ENCODE measurements at regions not wholly inside any gene's neighbourhood (a gene's known extent, or its start where the extent isn't known, plus 50 kb on each side); places are given as distances from the start of the nearest gene placed in this dataset.

DNA sequence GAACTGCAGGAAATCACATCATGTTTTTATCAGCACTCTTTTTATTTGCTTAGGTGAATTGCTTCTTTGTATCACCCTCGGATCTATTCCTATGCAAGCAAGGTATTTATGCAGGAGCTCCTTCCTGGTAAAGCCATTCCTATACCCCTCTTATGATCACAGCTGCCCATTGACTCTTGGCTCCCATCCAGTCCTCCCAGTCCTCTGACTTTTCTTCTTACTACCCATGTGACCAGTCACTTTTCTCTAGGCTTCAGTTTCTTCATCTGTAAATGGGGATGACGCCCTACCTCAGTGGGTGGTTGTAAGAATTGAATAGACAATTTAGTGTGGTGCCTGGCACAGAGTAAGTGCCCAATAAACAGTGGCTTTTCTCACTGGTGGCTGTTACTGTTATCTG is 144.9 kb downstream of the FHIP1A start:
- no peak for DNase-seq (ENCODE audit: low read depth, low spot score)
- no peak overlapping the region for H3K4me3 ChIP-seq (ENCODE audit: low read length)

DNA sequence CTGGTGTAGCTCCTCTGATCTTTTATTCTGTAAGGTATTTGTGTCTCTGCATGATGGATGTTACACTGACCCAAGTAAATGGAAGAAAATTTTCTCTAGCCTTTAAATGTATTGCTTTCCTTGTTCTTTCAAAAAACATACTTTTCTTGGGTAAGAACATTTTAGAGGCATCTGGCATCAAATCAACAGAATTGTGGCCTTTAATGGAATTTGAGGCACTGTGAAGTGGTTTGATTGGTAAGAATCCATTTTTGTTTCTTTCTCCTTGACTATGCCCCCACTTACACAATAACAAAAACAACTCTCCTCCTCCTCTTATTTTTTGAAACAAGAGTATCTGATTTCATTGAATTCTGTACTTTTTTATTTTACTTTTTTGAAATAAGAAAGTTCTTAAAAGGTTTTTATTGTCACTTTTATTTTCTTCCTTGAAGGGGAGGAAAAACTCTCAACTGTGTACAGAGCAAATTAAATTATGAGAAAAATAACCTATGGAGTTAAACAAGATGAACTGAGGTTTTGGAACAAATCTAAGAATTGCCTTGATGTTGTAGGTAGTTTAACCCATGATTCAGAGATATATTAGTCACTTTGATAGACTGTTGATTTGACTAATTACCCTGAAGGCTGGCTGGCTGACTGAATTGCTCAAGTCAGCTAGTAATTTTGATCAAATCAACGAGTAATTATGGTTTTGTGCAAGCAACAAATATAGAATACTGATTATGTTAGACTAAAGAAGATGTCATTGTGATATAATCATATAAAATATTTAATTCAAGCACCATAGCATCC is 146.4 kb downstream of the FHIP1A start:
- no peak overlapping the region for H3K4me3 ChIP-seq (ENCODE audit: low read length)
- no peak for DNase-seq (ENCODE audit: low read depth, low spot score)

DNA sequence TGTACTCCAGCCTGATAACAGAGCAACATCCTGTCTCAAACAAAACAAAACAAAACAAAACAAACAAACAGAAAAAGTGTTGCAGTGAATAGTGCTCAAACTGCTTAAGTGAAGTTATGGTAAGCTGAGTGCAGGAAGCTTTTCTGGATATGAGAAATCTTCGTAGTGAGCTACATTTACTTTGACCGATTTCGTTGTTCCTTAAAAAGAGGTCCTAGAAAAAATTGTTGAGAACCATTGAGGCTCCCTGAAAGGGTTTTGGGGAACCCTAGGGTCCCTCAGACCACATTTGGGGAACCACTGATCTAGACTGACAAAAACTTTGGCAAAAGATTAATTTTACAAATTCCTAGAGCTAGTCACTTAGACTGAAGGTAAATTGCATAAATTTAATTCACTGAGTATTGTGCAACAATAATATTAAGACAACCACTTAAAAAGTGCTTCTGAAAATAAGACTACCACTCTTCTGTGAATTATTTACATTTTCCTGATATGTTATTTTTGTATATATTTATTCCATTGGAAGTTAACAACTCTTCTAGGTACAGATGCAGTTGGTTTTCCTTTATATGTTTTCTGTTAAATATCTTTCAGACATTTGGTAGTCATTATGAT is 149.6 kb downstream of the FHIP1A start:
- H3K4me3 ChIP-seq (ENCODE audit: low read length) = no peak overlapping the region
- DNase-seq (ENCODE audit: low read depth, low spot score) = no peak

DNA sequence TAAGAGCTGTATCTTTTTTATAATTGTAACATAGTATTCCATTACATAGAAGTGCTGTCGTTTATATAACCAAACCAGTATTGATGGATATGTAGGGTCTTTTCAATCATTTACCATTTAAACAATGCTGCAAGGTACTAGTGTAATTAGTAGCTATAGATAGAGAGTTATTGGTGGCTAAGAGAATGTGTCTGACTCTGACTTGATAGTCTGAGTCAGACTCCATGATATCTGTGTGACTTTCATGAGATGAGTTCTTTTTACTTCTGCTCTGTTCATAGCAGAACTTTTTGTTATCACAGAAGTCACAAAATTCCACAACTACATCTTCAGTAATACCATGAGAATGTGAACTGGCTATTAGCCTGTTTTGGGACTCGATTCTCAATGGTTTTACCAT is 150.6 kb downstream of the FHIP1A start:
- DNase-seq (ENCODE audit: low read depth, low spot score) = no peak

DNA sequence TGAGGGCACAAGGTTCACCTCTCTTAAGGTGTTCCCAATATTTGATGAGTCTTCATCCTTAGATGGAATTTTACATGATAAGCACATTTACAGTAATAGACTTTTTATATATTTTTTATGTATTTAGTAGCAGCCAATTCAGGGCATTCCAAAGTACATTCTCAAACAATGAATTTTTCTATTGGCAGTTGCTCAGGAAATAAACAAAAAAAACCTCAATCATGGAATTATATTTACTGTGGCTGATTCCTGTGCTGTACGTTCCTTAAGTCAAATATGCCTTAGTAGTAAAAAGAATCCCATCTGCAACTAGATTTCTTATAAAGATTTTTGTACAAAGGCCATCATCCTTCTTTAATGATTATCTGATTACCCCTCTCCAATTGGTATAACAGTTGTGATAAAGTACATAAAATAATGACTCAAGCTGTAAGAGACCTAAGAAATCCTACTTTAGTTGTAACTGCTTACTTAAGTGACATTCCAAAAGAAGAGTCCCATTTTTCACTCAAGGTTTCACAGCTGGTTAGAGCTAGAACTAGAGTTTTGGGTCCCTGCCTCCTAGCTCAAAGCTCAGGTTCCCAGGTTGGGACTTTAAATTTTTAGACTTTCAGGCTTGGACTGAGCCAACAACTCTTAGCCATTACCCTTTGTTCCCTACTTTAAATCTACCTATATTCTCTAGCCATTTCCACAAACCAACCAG is 152.7 kb downstream of the FHIP1A start:
- no peak for DNase-seq (ENCODE audit: low read depth, low spot score)
- no peak overlapping the region for H3K4me3 ChIP-seq (ENCODE audit: low read length)

More for the DNA sequence above, 150.6 kb downstream of the FHIP1A start:
- no peak overlapping the region for H3K4me3 ChIP-seq (ENCODE audit: low read length)

DNA sequence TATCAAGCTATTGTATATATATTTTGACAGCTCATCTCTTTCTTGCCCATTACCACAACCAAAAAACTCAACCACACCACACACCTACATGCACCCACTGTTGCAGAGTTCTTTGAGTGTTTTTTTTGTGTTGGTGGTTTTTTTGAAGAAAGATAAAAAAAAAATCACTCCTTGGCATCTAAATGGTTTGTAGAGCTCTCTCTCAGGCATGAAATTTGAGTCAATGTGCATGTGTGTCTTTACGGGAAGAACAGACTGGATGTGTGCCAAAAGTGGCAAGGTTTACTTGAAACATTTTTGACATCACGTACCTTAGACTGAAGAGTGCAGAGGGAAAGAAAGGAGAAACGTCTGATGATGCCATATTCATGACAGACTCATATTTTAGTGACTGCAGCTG is 154.2 kb downstream of the FHIP1A start:
- peak; percentile 93 for DNase-seq (ENCODE audit: low read depth, low spot score)
- H3K4me3 ChIP-seq (ENCODE audit: low read length) = no peak overlapping the region

DNA sequence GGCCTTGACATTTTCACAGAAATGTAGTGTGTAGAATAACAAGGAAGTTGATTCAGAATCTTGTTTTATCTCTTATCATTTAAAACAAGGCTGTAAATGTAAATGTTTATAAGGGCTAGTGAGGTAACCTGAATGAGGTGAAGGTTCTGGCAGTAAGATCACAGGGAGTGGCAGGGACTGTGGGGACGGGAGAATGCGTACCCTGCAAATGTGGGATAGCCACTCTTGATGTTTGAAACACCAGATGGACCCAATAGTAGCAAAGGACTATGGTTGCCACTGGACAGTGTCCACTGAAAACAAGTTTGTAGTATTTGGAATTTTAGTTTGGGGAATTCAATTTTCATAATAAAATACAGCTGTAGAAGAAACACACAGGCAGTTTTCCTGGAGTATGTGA is 155.3 kb downstream of the FHIP1A start:
- no peak for DNase-seq (ENCODE audit: low read depth, low spot score)
- H3K4me3 ChIP-seq (ENCODE audit: low read length) = no peak overlapping the region

DNA sequence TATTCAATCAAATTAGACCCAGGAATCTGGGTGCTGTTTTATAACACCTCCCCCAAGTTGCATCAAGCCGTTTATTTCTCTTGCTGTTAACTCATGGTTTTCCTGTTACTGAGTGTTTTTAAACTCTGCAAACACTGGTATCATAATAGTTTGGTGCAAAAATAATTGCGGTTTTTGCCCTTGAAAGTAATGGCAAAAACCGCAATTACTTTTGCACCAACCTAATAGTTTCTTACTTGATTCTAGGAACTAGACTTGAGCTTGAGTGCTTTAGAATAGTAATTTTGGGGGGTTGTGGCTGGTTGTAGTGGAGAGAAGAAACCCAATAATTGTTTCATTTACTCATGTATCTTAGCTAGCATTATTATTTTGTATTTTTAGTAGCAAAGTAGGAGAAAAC is 156.6 kb downstream of the FHIP1A start:
- DNase-seq (ENCODE audit: low read depth, low spot score) = no peak
- no peak overlapping the region for H3K4me3 ChIP-seq (ENCODE audit: low read length)

DNA sequence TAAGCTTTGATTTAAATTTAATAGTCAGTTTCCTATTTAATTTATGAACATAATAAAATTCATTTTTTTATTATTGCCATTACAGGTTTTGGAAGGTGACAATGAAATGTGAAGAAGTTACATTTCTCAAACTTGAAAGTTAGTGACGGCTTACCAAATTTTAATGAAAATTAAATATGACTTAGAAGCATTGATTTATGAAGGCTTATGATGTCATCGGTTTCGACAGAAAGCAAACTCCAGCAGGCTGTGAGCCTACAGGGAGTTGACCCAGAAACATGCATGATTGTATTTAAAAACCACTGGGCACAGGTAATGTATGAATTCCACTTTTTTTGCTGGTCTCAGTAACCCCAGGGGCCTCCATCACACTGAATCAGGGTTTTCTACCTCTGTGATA is 157.1 kb downstream of the FHIP1A start:
- H3K4me3 ChIP-seq (ENCODE audit: low read length) = no peak overlapping the region
- DNase-seq (ENCODE audit: low read depth, low spot score) = no peak

DNA sequence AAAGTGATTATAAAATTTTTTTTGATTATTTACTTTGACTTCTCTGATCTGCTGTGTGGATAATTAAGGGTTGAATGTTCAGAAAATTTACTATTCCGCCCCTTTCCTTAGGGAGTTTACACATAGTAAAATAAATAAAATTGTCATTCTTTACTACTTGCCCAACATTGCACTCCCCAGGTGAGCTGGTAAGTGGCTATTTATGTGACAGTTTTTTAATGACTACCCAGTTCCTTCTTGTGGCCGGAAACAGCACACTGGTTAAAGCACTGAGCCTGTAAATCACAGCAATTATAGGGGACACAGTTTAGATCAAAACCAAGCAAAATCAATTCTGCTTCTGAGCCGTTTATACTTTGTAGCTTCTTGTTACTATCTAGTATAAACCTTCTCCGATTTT is 158.1 kb downstream of the FHIP1A start:
- no peak overlapping the region for H3K4me3 ChIP-seq (ENCODE audit: low read length)
- DNase-seq (ENCODE audit: low read depth, low spot score) = no peak

DNA sequence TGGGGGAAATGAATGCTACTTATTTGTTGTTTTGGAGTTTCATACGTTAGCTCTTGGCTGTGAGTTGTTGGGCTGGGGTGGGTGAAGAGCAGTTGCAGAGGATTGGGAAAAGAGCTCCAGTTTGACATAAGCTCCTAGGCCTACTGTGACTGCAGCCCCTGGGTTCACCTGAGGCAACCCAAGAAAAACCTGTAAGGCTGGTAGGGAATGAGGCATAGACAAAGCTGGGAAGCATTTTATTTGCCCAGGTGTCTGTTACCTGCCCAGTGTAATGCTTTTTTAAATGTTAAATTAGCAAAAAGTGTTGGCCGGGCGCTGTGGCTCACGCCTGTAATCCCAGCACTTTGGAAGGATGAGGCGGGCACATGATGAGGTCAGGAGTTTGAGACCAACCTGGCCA is 160.0 kb downstream of the FHIP1A start:
- no peak for DNase-seq (ENCODE audit: low read depth, low spot score)
- H3K4me3 ChIP-seq (ENCODE audit: low read length) = no peak overlapping the region

DNA sequence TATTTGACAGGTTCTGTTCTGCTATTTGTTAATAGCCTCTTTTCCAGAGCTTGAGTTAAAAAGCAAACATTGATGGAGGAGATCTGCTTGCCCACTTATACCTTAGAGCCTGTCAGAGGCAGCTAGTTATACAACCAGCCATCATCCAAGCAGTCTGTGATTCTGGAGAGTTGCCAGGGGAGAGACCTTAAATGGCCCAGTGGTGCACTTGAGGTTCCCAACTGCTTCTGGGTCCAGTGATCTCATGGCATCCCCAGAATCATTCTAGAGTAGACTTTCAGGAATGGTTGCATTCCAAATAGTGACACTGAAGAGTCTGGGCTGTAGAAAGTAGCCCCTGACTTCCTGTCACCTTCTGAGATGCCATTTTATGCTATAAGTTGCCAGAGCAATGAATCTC is 160.7 kb downstream of the FHIP1A start:
- no peak overlapping the region for H3K4me3 ChIP-seq (ENCODE audit: low read length)
- no peak for DNase-seq (ENCODE audit: low read depth, low spot score)

DNA sequence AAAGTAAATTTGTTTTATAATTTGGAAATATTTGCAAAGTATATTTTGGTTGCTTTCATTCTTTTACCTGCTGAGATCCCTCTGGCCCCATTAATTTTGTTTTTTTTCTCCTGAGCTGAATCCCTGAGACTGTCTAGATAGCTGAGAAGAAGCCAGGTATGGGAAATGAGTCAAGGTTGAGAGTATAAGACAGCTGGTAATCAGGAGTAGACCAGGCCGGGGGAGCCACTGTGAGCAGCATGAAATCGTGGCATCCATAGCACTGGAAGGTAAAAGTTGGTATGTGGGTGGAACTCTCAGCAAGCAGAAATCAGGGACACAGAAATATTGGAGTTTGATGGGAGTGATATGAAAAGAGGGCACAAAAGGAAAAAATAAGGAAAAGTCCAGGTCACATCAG is 164.5 kb downstream of the FHIP1A start:
- H3K4me3 ChIP-seq (ENCODE audit: low read length) = no peak overlapping the region
- DNase-seq (ENCODE audit: low read depth, low spot score) = no peak

DNA sequence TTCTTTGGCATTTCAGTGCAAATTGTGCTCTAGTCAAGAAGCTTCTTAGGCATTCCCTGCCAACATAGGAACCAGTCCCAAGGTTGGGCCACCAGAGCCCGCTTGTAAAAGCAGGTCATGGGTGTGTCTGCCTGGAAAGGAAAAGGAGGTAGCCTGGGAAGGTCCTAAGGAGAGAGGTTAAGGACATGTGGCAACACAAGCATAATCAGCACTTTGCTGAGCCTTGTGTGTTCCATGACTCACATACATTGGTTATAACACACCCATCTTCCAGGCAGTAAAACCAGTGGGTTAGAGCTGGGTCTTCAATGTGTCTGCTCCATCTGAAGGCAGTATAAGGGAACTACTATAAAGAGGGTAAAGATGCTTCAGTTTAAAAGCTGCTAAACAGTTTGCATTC is 165.0 kb downstream of the FHIP1A start:
- no peak for DNase-seq (ENCODE audit: low read depth, low spot score)
- no peak overlapping the region for H3K4me3 ChIP-seq (ENCODE audit: low read length)

DNA sequence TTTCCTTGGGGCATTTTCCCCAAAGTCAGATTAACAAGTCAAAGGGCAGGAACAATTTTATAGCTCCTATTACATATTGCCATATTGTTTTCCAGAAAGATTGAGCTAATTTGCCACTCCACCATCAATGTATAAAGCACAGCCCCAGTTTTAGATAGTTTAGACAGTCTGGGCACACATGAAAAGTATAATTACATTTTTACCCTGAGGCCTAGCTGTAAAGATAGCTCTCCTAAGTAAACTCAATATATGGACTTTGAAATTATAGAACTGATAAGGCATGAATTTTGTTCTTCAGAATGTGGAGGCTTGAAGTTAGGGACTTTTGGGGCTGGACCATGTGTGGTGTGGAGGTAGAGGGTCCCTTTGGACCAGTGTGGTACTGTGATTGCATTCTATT is 166.0 kb downstream of the FHIP1A start:
- DNase-seq (ENCODE audit: low read depth, low spot score) = no peak
- H3K4me3 ChIP-seq (ENCODE audit: low read length) = no peak overlapping the region

DNA sequence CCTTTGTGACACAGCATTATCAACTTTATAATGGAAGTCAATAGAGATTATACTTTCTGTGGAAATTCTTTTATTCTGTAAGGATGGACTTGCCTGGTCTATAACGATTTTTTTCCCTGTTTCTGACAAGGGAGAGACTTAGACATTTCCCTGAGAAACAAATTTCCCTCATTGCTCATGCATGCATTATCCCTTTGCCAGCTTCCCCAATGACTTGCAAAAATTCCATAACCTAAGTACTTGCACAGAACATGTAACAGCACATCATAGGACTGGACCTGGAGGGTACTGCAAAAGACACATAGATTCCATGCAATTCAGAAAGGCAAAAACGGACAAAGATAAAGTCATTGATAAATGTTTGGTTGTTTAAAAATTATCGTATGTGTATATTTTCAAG is 166.7 kb downstream of the FHIP1A start:
- no peak for DNase-seq (ENCODE audit: low read depth, low spot score)
- H3K4me3 ChIP-seq (ENCODE audit: low read length) = no peak overlapping the region

DNA sequence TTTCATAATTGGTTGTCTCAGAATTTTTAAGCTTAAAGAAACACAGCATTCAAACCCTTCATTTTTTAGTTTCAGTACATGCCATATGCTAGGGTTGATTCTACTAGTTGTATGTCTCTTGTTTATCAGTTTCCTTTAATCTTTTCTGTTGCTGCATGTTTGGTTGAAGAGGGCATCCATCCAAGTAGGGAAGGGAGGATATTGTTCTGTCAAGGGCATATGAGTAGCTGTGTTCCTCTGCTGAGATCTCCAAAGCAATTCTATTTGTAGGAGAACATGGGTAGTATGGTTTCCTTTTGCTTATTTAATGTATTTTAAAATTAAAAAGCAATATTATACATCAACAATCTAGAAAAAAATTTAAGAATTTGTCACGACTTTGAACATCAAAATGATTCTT is 167.7 kb downstream of the FHIP1A start:
- DNase-seq (ENCODE audit: low read depth, low spot score) = no peak
- H3K4me3 ChIP-seq (ENCODE audit: low read length) = no peak overlapping the region

DNA sequence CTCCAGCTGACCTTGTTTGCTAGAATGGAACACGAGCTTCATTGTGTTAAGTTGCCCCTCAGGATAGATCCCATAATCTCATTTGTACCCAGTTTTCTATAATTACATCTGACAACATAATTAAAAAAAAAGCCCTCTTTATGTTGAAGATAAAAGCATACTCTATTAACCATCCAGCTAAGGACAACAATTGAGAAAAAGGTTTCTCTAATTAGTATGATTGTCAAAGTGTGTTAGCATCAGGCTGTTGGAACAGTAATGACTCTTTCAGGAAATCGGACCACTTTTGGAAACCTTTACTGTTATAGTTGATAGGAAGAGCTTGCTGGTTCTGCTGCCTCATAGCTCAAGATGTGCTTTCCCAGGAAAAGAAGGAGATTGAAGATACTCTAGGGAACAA is 172.6 kb downstream of the FHIP1A start:
- no peak for DNase-seq (ENCODE audit: low read depth, low spot score)
- no peak overlapping the region for H3K4me3 ChIP-seq (ENCODE audit: low read length)

DNA sequence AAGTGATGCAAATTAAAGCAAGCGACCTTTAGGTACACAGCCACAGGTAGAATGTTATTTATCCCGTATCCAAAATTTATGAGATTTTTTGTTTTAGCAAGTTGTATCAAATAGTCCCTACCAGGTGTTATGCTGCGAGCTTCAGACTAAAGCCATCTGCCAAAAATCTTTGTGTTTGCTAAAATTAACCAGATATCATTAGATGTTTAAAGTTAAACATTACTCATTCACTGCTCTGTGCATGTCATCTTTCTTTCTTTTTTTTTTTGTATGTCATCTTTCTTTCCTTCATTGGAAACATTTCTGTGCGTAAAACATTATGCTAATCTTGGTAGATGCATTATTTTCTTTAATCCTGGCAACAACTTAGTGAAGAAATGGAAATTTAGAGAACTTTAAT is 173.1 kb downstream of the FHIP1A start:
- H3K4me3 ChIP-seq (ENCODE audit: low read length) = no peak overlapping the region
- DNase-seq (ENCODE audit: low read depth, low spot score) = no peak

DNA sequence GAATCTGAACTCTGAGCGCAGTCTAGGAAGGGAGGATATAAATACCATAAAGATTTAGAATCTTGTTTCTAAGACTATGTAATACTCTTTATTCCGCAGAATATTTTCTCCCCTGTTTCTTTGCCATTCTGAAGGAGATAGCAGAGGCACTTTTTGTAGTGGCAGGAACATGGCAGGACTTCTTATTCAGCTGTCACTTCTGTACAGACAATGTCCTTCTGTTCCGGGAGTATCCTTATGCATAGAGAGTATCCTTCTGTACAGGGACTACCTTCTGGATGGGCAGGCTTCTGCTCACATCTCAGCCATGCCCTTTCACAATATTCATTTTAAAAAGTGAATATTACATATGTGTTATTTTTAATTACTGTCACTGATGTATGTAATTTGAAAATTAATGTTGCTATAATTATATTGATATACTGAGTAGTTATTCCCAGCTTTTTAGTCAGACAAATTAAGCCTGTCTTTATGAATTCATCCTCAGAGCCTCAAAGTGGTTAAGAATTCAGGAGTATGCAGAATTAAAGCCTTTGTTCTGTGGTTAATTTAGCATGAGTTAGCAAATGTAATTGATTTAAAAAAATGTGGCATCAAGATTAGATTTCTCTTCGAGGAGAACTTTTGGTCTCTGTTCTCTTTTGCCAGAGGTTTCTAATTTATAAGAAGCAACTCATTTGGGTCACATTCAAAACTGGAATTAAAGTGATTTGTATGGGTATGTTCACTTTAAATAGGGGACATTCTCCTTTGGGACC is 174.4 kb downstream of the FHIP1A start:
- no peak overlapping the region for H3K4me3 ChIP-seq (ENCODE audit: low read length)
- DNase-seq (ENCODE audit: low read depth, low spot score) = no peak
